ENCODE measurements at regions not wholly inside any gene's neighbourhood (a gene's known extent, or its start where the extent isn't known, plus 50 kb on each side); places are given as distances from the start of the nearest gene placed in this dataset.

- Mint-ChIP-seq H3K27ac (no peak overlapping the region), H3K36me3 (no peaks in the 10 kb centered on the region), H3K27me3 (no peaks in the 10 kb centered on the region), H3K4me1 (no peaks in the 10 kb centered on the region), H3K9me3 (peaks cover 3 to 22% (median 11%) of the 10 kb centered on the region in 5 donors), H3K4me3 (no peak overlapping the region)
- H3K4me1 ChIP-seq (ENCODE audit: insufficient read depth, low read length) = no peaks in the 10 kb centered on the region
- H3K4me3 ChIP-seq (ENCODE audit: low read length) = no peak overlapping the region
- DNase-seq = no peak
- H3K9me3 ChIP-seq (ENCODE audit: low read length) = no peaks in the 10 kb centered on the region
- H3K27me3 ChIP-seq (ENCODE audit: insufficient read depth, low read length, poor library complexity, severe bottlenecking) = no peaks in the 10 kb centered on the region
- CTCF ChIA-PET = no interaction called here
- H3K36me3 ChIP-seq (ENCODE audit: insufficient read depth, low read length) = no peaks in the 10 kb centered on the region
- POLR2A ChIA-PET = no interaction called here
- no peak overlapping the region for H3K27ac ChIP-seq (ENCODE audit: low read depth, low read length)
Observed at GRCh38 chr5:25618821-25619220, 974.0 kb upstream of the CDH10 start.

GRCh38 chr5:25614466-25614865 is 969.7 kb upstream of the CDH10 start:
- Mint-ChIP-seq H3K9me3 (peaks cover 3 to 27% (median 8%) of the 10 kb centered on the region in 5 donors), H3K36me3 (no peaks in the 10 kb centered on the region), H3K27me3 (no peaks in the 10 kb centered on the region), H3K4me3 (no peak overlapping the region), H3K4me1 (no peaks in the 10 kb centered on the region), H3K27ac (no peak overlapping the region)
- Histone ChIP-seq H3K36me3 (ENCODE audit: insufficient read depth, low read length) (no peaks in the 10 kb centered on the region), H3K27ac (ENCODE audit: low read depth, low read length) (no peak overlapping the region), H3K4me3 (ENCODE audit: low read length) (no peak overlapping the region), H3K4me1 (ENCODE audit: insufficient read depth, low read length) (no peaks in the 10 kb centered on the region), H3K9me3 (ENCODE audit: low read length) (no peaks in the 10 kb centered on the region), H3K27me3 (ENCODE audit: insufficient read depth, low read length, poor library complexity, severe bottlenecking) (no peaks in the 10 kb centered on the region)
- ChIA-PET CTCF (no interaction called here), POLR2A (no interaction called here)
- no peak for DNase-seq

DNA sequence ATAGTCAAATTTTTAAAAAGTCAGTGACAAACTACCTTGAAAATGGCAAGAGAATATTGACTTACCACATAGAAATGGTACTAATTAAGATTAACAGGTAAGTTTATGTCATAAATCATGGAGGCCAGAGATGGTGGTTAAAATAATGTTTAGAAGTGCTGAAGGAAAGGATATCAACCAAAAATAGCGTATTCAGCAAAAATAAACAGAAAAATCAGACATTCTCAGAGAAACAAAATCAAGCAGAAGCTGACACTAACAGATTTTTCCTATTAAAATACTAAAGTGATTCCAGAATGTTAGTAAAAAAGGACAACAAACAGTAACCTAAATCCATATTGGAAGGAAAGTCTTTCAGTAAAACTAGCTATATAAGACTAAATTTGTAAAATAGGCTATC is 959.9 kb upstream of the CDH10 start:
- H3K27me3 ChIP-seq (ENCODE audit: insufficient read depth, low read length, poor library complexity, severe bottlenecking) = no peaks in the 10 kb centered on the region
- ChIA-PET CTCF (no interaction called here), POLR2A (no interaction called here)
- H3K4me3 ChIP-seq (ENCODE audit: low read length) = no peak overlapping the region
- Mint-ChIP-seq H3K27me3 (no peaks in the 10 kb centered on the region), H3K4me1 (no peaks in the 10 kb centered on the region), H3K9me3 (peaks cover 4 to 29% (median 18%) of the 10 kb centered on the region in 5 donors), H3K27ac (no peak overlapping the region), H3K36me3 (no peaks in the 10 kb centered on the region), H3K4me3 (no peak overlapping the region)
- H3K4me1 ChIP-seq (ENCODE audit: insufficient read depth, low read length) = no peaks in the 10 kb centered on the region
- no peaks in the 10 kb centered on the region for H3K36me3 ChIP-seq (ENCODE audit: insufficient read depth, low read length)
- H3K9me3 ChIP-seq (ENCODE audit: low read length) = no peaks in the 10 kb centered on the region
- DNase-seq = no peak
- no peak overlapping the region for H3K27ac ChIP-seq (ENCODE audit: low read depth, low read length)

GRCh38 chr5:25579111-25579510 is 934.3 kb upstream of the CDH10 start:
- CTCF ChIA-PET = no interaction called here
- Mint-ChIP-seq H3K4me1 (no peaks in the 10 kb centered on the region), H3K36me3 (no peaks in the 10 kb centered on the region), H3K9me3 (peaks cover 3 to 15% (median 8%) of the 10 kb centered on the region in 5 donors), H3K4me3 (no peak overlapping the region), H3K27ac (no peak overlapping the region), H3K27me3 (no peaks in the 10 kb centered on the region)
- no peaks in the 10 kb centered on the region for H3K4me1 ChIP-seq (ENCODE audit: insufficient read depth, low read length)
- H3K36me3 ChIP-seq (ENCODE audit: insufficient read depth, low read length) = no peaks in the 10 kb centered on the region
- no peaks in the 10 kb centered on the region for H3K27me3 ChIP-seq (ENCODE audit: insufficient read depth, low read length, poor library complexity, severe bottlenecking)
- H3K27ac ChIP-seq (ENCODE audit: low read depth, low read length) = no peak overlapping the region
- no peak for DNase-seq
- POLR2A ChIA-PET = no interaction called here
- H3K4me3 ChIP-seq (ENCODE audit: low read length) = no peak overlapping the region
- no peaks in the 10 kb centered on the region for H3K9me3 ChIP-seq (ENCODE audit: low read length)

DNA sequence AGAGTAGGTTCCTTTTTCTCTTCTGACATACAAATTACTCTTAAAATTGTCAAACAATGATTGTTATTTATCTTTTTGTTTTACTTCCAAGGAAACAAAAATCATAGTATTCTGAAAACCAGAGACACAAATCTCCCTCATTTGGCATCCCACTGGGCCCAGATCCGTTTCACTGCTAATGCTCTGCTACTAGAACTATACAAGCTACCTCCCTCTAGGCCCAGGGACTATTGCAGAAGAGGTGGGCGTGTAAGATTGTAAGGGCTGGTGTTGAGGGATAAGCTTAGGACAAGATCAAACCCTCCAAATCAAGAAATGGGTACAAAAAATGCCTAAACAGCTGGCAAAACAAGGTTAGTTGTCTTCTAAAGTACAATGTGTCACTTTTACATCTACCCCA is 928.9 kb upstream of the CDH10 start:
- POLR2A ChIA-PET = no interaction called here
- Histone ChIP-seq H3K27ac (ENCODE audit: low read depth, low read length) (no peak overlapping the region), H3K4me3 (ENCODE audit: low read length) (no peak overlapping the region), H3K9me3 (ENCODE audit: low read length) (no peaks in the 10 kb centered on the region), H3K4me1 (ENCODE audit: insufficient read depth, low read length) (no peaks in the 10 kb centered on the region), H3K27me3 (ENCODE audit: insufficient read depth, low read length, poor library complexity, severe bottlenecking) (no peaks in the 10 kb centered on the region), H3K36me3 (ENCODE audit: insufficient read depth, low read length) (no peaks in the 10 kb centered on the region)
- no peak for DNase-seq
- Mint-ChIP-seq H3K9me3 (peaks cover 0 to 12% (median 6%) of the 10 kb centered on the region in 5 donors), H3K4me3 (no peak overlapping the region), H3K27me3 (no peaks in the 10 kb centered on the region), H3K36me3 (peaks cover 0 to 4% (median 0%) of the 10 kb centered on the region in 3 donors), H3K27ac (peak overlapping the region in 1 of 8 donors; percentile 34), H3K4me1 (peaks cover 1 to 7% (median 6%) of the 10 kb centered on the region in 3 donors)
- CTCF ChIA-PET = no interaction called here

GRCh38 chr5:25570067-25570583 is 925.3 kb upstream of the CDH10 start:
- ChIA-PET POLR2A (no interaction called here), CTCF (no interaction called here)
- no peaks in the 10 kb centered on the region for H3K27me3 Mint-ChIP-seq
- no peak overlapping the region for H3K27ac Mint-ChIP-seq
- peaks cover 0 to 4% (median 0%) of the 10 kb centered on the region in 3 donors for H3K36me3 Mint-ChIP-seq
- Histone ChIP-seq H3K27me3 (ENCODE audit: insufficient read depth, low read length, poor library complexity, severe bottlenecking) (no peaks in the 10 kb centered on the region), H3K9me3 (ENCODE audit: low read length) (no peaks in the 10 kb centered on the region), H3K36me3 (ENCODE audit: insufficient read depth, low read length) (no peaks in the 10 kb centered on the region), H3K27ac (ENCODE audit: low read depth, low read length) (no peak overlapping the region), H3K4me1 (ENCODE audit: insufficient read depth, low read length) (no peaks in the 10 kb centered on the region), H3K4me3 (ENCODE audit: low read length) (no peak overlapping the region)
- peaks cover 0 to 25% (median 7%) of the 10 kb centered on the region in 5 donors for H3K9me3 Mint-ChIP-seq
- no peak overlapping the region for H3K4me3 Mint-ChIP-seq
- no peak for DNase-seq
- H3K4me1 Mint-ChIP-seq = peaks cover 1 to 7% (median 6%) of the 10 kb centered on the region in 3 donors

DNA sequence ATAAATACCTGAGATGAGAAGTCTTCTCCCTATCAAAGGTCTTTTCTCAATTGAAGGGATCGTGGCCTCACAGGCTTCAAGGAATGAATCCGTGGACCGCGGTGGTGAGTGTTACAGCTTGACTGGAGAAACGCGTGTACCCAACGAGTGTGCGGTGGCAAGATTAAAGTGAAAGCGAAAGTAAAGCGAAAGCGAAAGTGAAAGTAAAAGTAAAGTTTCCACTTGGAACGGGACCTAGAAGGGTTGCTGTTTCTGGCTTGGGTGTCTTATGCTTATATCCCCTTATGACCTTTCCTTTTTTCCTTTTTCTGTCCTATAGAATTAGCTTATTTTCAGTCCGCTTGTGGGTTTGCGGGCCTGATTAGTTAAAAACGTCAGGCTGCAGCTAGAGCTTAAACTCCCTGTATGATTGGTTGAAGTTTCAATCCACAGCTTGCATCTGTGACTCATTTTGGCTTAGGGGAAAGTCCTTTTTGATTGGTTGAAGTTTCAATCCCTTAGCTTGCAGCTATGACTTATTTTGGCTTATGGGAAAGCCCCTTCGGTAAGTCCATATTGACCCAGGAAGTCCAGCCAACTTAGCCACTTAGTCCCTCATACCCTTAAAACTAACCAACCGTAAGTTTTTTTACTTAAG is 924.3 kb upstream of the CDH10 start:
- ChIA-PET POLR2A (no interaction called here), CTCF (no interaction called here)
- Histone ChIP-seq H3K27me3 (ENCODE audit: insufficient read depth, low read length, poor library complexity, severe bottlenecking) (no peaks in the 10 kb centered on the region), H3K9me3 (ENCODE audit: low read length) (no peaks in the 10 kb centered on the region), H3K27ac (ENCODE audit: low read depth, low read length) (no peak overlapping the region), H3K36me3 (ENCODE audit: insufficient read depth, low read length) (no peaks in the 10 kb centered on the region), H3K4me1 (ENCODE audit: insufficient read depth, low read length) (no peaks in the 10 kb centered on the region), H3K4me3 (ENCODE audit: low read length) (no peak overlapping the region)
- peak in 1 of 5 donors; percentile 2 for DNase-seq
- Mint-ChIP-seq H3K4me3 (peak overlapping the region; percentile 3 to 82 (median 48)), H3K4me1 (peaks cover 1 to 7% (median 6%) of the 10 kb centered on the region in 3 donors), H3K36me3 (peaks cover 0 to 4% (median 0%) of the 10 kb centered on the region in 3 donors), H3K27ac (peak overlapping the region in 2 of 8 donors; percentile 9 to 62), H3K27me3 (no peaks in the 10 kb centered on the region), H3K9me3 (peaks cover 2 to 25% (median 11%) of the 10 kb centered on the region in 5 donors)

DNA sequence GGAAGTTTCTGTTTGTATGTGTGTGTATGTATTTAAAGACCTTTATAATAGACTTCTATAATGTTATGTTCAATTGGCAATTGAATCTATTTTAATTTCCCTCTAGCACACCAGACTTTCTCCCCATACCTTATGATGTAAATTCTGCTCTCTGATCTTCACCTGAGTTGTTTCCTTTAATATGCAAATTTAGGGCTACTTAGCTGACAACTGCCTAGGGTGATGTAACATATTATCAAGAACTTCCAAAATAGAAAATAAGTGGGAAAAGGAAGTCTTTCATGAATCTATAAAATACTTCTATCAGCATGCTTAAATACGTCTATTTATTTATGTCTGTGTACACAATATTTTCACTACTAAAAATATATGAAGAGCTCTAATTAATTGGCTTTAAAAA is 923.5 kb upstream of the CDH10 start:
- ChIA-PET CTCF (no interaction called here), POLR2A (no interaction called here)
- H3K4me1 Mint-ChIP-seq = peaks cover 1 to 7% (median 6%) of the 10 kb centered on the region in 3 donors

More for the DNA sequence above, 923.5 kb upstream of the CDH10 start:
- H3K27me3 Mint-ChIP-seq = no peaks in the 10 kb centered on the region
- no peak overlapping the region for H3K27ac Mint-ChIP-seq
- Histone ChIP-seq H3K4me3 (ENCODE audit: low read length) (no peak overlapping the region), H3K36me3 (ENCODE audit: insufficient read depth, low read length) (no peaks in the 10 kb centered on the region), H3K9me3 (ENCODE audit: low read length) (no peaks in the 10 kb centered on the region), H3K4me1 (ENCODE audit: insufficient read depth, low read length) (no peaks in the 10 kb centered on the region), H3K27me3 (ENCODE audit: insufficient read depth, low read length, poor library complexity, severe bottlenecking) (no peaks in the 10 kb centered on the region), H3K27ac (ENCODE audit: low read depth, low read length) (no peak overlapping the region)
- H3K36me3 Mint-ChIP-seq = peaks cover 0 to 4% (median 0%) of the 10 kb centered on the region in 3 donors
- no peak for DNase-seq
- H3K9me3 Mint-ChIP-seq = peaks cover 3 to 22% (median 12%) of the 10 kb centered on the region in 5 donors
- H3K4me3 Mint-ChIP-seq = peak overlapping the region in 1 of 7 donors; percentile 6
